CD4-positive, alpha-beta T cell (primary cell): ENCODE measurements at regions not wholly inside any gene's neighbourhood (a gene's known extent, or its start where the extent isn't known, plus 50 kb on each side); places are given as distances from the start of the nearest gene placed in this dataset.
A peak's percentile ranks its signal among the peaks of the same experiment; 100 is the strongest.

Experiments used
- ATAC-seq: fragments of 200-7000 bp; cut with Tn5 transposase; one replicate; pipeline ENCODE4 v1.10.0; 2022; ENCODE audit warnings: mild to moderate bottlenecking; ENCODE audit not compliant: poor library complexity
- CTCF ChIA-PET: fragments of 350-600 bp; sonication (Branson Sonifier 250); formaldehyde crosslinking; loops from one replicate; lab custom pipeline; 2021; ENCODE audit warnings: antibody characterized with exemption, inconsistent platforms; lab: Charles Lee
- POLR2A ChIA-PET: fragments of 350-600 bp; sonication (Branson Sonifier 250); formaldehyde crosslinking; loops from one replicate; lab custom pipeline; 2021; ENCODE audit warnings: antibody characterized with exemption, inconsistent platforms; lab: Charles Lee
- DNase-seq, 14 experiments: peaks; one replicate each; pipeline ENCODE4 v3.0.0-alpha.2; 2013 to 2020; ENCODE audit warnings: mixed read lengths in 2 of 14
- H3K27ac ChIP-seq, 2 donors: one replicate each; pipeline versions ENCODE4 v1.5.1 to v1.7.0; 2013; ENCODE audit warnings: low read length in 2 of 2, low read depth in 1 of 2, mild to moderate bottlenecking in 1 of 2
- H3K27me3 ChIP-seq, 2 experiments: 1 replicate in 1 of 2; 2 replicates in 1 of 2; pipeline versions ENCODE4 v1.6.1 to v1.7.0; 2013; ENCODE audit warnings: low read length in 2 of 2, control low read depth in 1 of 2, mild to moderate bottlenecking in 1 of 2, moderate library complexity in 1 of 2; ENCODE audit not compliant: insufficient read depth in 2 of 2, control insufficient read depth in 1 of 2
- H3K36me3 ChIP-seq: one replicate; pipeline ENCODE4 v1.6.1; 2013; ENCODE audit warnings: low read length, control low read depth; ENCODE audit not compliant: insufficient read depth
- H3K4me1 ChIP-seq: one replicate; pipeline ENCODE4 v1.6.1; 2013; ENCODE audit warnings: low read length, control low read depth; ENCODE audit not compliant: insufficient read depth
- H3K4me3 ChIP-seq: one replicate; pipeline ENCODE4 v1.5.1; 2013; ENCODE audit warnings: mild to moderate bottlenecking, low read length, moderate library complexity
- H3K9me3 ChIP-seq, 2 experiments: 1 replicate in 1 of 2; 2 replicates in 1 of 2; pipeline versions ENCODE4 v1.6.1 to v1.7.0; 2013; ENCODE audit warnings: low read length in 2 of 2, mild to moderate bottlenecking in 2 of 2, control low read depth in 1 of 2, moderate library complexity in 1 of 2; ENCODE audit not compliant: control insufficient read depth in 1 of 2, insufficient read depth in 1 of 2
- H3K27ac Mint-ChIP-seq: one replicate; pipeline ENCODE4 v1.8.0; 2020; ENCODE audit warnings: mixed read lengths
- H3K27me3 Mint-ChIP-seq: one replicate; pipeline ENCODE4 v1.8.0; 2021; ENCODE audit warnings: mixed read lengths
- H3K36me3 Mint-ChIP-seq: one replicate; pipeline ENCODE4 v1.8.0; 2021; ENCODE audit warnings: low read depth, mixed read lengths
- H3K4me1 Mint-ChIP-seq: one replicate; pipeline ENCODE4 v1.8.0; 2021; ENCODE audit warnings: low read depth, mixed read lengths
- H3K4me3 Mint-ChIP-seq: one replicate; pipeline ENCODE4 v1.8.0; 2020; ENCODE audit warnings: mild to moderate bottlenecking, mixed read lengths
- H3K9me3 Mint-ChIP-seq: one replicate; pipeline ENCODE4 v1.8.0; 2020; ENCODE audit warnings: mixed read lengths
- intact Hi-C, 2 experiments: fragments of 100-400 bp; cut with DNase I in 1 of 2; cut with micrococcal nuclease in 1 of 2; formaldehyde crosslinking; loops; one replicate each; pipeline versions ENCODE4 v1.15.1 to v1.9.0; 2023 to 2025; cut with DNase I, micrococcal nuclease
- TF ChIP-seq, protein P1 (sequence below): fragments of 200-600 bp; IDR thresholded peaks from one replicate; pipeline ENCODE4 v1.8.0; 2022; ENCODE audit warnings: antibody characterized with exemption, mild to moderate bottlenecking

DNA sequence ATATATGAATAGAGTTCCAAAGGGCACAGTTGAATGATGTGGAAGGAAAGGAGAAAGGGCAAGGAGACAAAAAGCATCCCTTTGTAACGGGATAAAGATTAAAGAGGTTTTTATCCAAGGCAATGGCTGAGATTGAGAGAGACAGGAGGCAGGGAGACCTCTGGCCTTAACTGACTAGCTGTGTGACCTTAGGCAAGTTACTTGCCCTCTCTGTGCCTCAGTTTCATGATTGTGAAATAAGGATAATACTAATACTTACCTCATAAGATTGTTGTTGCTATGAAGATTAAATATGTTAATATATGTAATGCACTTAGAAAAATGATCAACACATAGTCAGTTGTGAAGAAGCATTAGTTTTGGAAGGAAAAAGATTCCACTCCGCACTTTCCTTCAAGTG lies 130.2 kb upstream of the EEA1 start:
- H3K4me1 ChIP-seq, result no peaks in the 10 kb centered on the region
- H3K4me3 ChIP-seq, result no peak overlapping the region
- intact Hi-C loops, result no loop called here
- Mint-ChIP-seq H3K9me3 (no peaks in the 10 kb centered on the region), H3K27me3 (peaks cover 40% of the 10 kb centered on the region), H3K36me3 (no peaks in the 10 kb centered on the region), H3K4me1 (no peaks in the 10 kb centered on the region), H3K27ac (no peak overlapping the region), H3K4me3 (no peak overlapping the region)
- DNase-seq (no peak), ATAC-seq (no peak)
- H3K9me3 ChIP-seq, result no peaks in the 10 kb centered on the region
- POLR2A ChIA-PET, result no interaction called here
- TF ChIP-seq, protein P1, sequence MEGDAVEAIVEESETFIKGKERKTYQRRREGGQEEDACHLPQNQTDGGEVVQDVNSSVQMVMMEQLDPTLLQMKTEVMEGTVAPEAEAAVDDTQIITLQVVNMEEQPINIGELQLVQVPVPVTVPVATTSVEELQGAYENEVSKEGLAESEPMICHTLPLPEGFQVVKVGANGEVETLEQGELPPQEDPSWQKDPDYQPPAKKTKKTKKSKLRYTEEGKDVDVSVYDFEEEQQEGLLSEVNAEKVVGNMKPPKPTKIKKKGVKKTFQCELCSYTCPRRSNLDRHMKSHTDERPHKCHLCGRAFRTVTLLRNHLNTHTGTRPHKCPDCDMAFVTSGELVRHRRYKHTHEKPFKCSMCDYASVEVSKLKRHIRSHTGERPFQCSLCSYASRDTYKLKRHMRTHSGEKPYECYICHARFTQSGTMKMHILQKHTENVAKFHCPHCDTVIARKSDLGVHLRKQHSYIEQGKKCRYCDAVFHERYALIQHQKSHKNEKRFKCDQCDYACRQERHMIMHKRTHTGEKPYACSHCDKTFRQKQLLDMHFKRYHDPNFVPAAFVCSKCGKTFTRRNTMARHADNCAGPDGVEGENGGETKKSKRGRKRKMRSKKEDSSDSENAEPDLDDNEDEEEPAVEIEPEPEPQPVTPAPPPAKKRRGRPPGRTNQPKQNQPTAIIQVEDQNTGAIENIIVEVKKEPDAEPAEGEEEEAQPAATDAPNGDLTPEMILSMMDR, result no peak
- no peaks in the 10 kb centered on the region for H3K36me3 ChIP-seq
- no peak overlapping the region for H3K27ac ChIP-seq
- CTCF ChIA-PET, result no interaction called here
- H3K27me3 ChIP-seq, result peaks cover 0 to 8% of the 10 kb centered on the region in 2 experiments

DNA sequence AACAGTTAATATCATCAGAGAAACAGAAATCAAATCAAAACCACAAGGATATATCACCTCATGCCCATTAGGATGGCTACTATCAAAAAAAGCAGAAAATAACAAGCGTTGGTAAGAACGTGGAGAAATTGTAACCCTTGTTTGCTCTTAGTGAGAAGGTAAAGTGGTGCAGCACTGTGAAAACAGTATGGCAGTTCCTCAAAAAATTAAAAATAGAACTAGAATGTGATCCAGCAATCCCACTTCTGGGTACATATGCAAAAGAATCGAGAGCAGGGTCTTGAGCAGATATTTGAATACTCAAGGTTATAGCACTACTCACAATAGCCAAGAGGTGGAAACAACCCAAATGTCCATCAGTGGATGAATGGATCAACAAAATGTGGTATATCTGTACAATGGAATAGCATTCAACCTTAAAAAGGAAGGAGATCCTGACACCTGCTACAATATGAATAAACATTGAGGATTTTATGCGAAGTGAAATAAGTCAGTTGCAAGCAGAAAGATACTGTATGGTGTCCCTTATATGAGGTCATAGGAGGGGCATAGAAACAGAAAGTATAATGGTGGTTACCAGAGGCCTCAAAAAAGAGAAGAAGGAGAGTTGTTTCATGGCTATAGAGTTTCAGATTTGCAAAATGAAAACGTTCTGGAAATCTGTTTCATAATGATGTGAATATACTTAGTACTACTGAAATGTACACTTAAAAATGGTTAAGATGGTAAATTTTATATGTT lies 131.0 kb upstream of the EEA1 start:
- no peak overlapping the region for H3K4me3 Mint-ChIP-seq
- H3K9me3 ChIP-seq, result no peaks in the 10 kb centered on the region
- H3K36me3 ChIP-seq, result no peaks in the 10 kb centered on the region
- H3K27ac ChIP-seq, result no peak overlapping the region
- no peaks in the 10 kb centered on the region for H3K4me1 ChIP-seq
- POLR2A ChIA-PET, result no interaction called here
- H3K4me1 Mint-ChIP-seq, result no peaks in the 10 kb centered on the region
- no peaks in the 10 kb centered on the region for H3K9me3 Mint-ChIP-seq
- CTCF ChIA-PET, result no interaction called here
- ATAC-seq (no peak), DNase-seq (peak in 2 of 14 experiments; percentile 7 to 9)
- TF ChIP-seq, protein P1, result no peak
- no peak overlapping the region for H3K4me3 ChIP-seq
- intact Hi-C loops, result no loop called here
- H3K36me3 Mint-ChIP-seq, result no peaks in the 10 kb centered on the region
- H3K27me3 Mint-ChIP-seq, result peaks cover 33% of the 10 kb centered on the region
- H3K27me3 ChIP-seq, result peaks cover 0 to 8% of the 10 kb centered on the region in 2 experiments
- H3K27ac Mint-ChIP-seq, result no peak overlapping the region

GRCh38 chr12:93060666-93061472 lies 131.8 kb upstream of the EEA1 start:
- H3K9me3 ChIP-seq, result no peaks in the 10 kb centered on the region
- no peak for DNase-seq
- intact Hi-C loops, result no loop called here
- TF ChIP-seq, protein P1, result no peak
- peaks cover 31% of the 10 kb centered on the region for H3K27me3 Mint-ChIP-seq
- H3K4me1 ChIP-seq, result no peaks in the 10 kb centered on the region
- H3K36me3 ChIP-seq, result no peaks in the 10 kb centered on the region
- H3K27ac ChIP-seq, result no peak overlapping the region
- H3K4me3 ChIP-seq, result no peak overlapping the region
- H3K4me1 Mint-ChIP-seq, result no peaks in the 10 kb centered on the region
- peaks cover 0 to 8% of the 10 kb centered on the region in 2 experiments for H3K27me3 ChIP-seq
- H3K9me3 Mint-ChIP-seq, result no peaks in the 10 kb centered on the region
- no peak overlapping the region for H3K4me3 Mint-ChIP-seq
- CTCF ChIA-PET, result no interaction called here
- no peaks in the 10 kb centered on the region for H3K36me3 Mint-ChIP-seq
- POLR2A ChIA-PET, result no interaction called here
- no peak for ATAC-seq
- H3K27ac Mint-ChIP-seq, result no peak overlapping the region
